ENCODE measurements at regions not wholly inside any gene's neighbourhood (a gene's known extent, or its start where the extent isn't known, plus 50 kb on each side); places are given as distances from the start of the nearest gene placed in this dataset.

- intact Hi-C loops (cut with DNase I; ENCODE audit: low total_unique reads) = no loop called here
- DNase-seq = no peak
- TF ChIP-seq, protein P1, sequence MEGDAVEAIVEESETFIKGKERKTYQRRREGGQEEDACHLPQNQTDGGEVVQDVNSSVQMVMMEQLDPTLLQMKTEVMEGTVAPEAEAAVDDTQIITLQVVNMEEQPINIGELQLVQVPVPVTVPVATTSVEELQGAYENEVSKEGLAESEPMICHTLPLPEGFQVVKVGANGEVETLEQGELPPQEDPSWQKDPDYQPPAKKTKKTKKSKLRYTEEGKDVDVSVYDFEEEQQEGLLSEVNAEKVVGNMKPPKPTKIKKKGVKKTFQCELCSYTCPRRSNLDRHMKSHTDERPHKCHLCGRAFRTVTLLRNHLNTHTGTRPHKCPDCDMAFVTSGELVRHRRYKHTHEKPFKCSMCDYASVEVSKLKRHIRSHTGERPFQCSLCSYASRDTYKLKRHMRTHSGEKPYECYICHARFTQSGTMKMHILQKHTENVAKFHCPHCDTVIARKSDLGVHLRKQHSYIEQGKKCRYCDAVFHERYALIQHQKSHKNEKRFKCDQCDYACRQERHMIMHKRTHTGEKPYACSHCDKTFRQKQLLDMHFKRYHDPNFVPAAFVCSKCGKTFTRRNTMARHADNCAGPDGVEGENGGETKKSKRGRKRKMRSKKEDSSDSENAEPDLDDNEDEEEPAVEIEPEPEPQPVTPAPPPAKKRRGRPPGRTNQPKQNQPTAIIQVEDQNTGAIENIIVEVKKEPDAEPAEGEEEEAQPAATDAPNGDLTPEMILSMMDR (IDR thresholded peaks at IDR 0.05) = no peak
- no peak overlapping the region for H3K27ac ChIP-seq
- H3K9me3 ChIP-seq = no peaks in the 10 kb centered on the region
- no peaks in the 10 kb centered on the region for H3K27me3 ChIP-seq
- H3K36me3 ChIP-seq = no peaks in the 10 kb centered on the region
- H3K4me1 ChIP-seq = no peaks in the 10 kb centered on the region
- no peak overlapping the region for H3K4me3 ChIP-seq
Observed at GRCh38 chr1:42046761-42047507, 106.3 kb upstream of the GUCA2B start.

DNA sequence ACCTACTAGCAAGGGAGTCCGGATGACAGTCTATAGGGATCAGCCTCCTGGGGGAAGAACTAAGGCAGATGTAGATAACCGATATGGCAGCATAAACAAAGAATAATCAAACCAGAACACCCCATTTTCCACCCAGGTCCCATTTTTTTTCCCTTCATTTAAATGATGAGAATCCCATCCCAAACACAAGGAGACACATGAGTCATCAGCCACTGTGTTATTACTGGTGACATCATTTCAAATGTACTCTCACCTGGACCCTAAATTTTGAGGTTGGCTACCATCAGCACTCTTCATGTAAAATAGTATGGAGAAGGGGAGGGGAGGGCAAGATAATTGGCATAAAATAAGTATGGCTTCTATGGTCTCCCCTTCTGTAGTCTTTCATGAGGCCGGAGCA, 108.9 kb upstream of the GUCA2B start:
- Histone ChIP-seq H3K4me3 (no peak overlapping the region), H3K27ac (no peak overlapping the region)

DNA sequence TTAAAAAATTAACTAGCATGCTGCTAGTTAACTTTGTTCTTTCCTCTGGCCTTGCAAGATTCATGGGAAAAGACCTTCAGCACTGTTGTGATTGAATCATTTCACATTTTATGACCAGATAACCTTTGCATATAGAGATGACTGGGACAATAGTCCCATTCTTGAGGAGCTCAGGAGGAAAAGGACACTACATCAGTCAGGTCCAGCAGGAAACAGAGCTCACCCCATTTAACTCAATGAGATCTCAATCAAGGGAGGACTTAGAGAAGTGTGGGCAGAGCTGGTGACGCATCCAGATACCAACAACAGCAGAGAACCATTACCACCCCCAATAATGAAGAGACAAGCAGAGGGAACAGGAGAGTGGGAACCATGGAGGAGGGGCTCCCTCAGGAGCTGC, 109.4 kb upstream of the GUCA2B start:
- TF ChIP-seq, protein P1 (IDR thresholded peaks at IDR 0.05) = no peak
- no peak for DNase-seq
- Histone ChIP-seq H3K4me3 (no peak overlapping the region), H3K4me1 (no peaks in the 10 kb centered on the region), H3K27ac (no peak overlapping the region), H3K27me3 (no peaks in the 10 kb centered on the region), H3K36me3 (no peaks in the 10 kb centered on the region), H3K9me3 (no peaks in the 10 kb centered on the region)
- intact Hi-C loops (cut with DNase I; ENCODE audit: low total_unique reads) = no loop called here

More for the DNA sequence above, 108.9 kb upstream of the GUCA2B start:
- Histone ChIP-seq H3K9me3 (no peaks in the 10 kb centered on the region), H3K36me3 (no peaks in the 10 kb centered on the region), H3K27me3 (no peaks in the 10 kb centered on the region), H3K4me1 (no peaks in the 10 kb centered on the region)
- TF ChIP-seq, protein P1 (IDR thresholded peaks at IDR 0.05) = no peak
- intact Hi-C loops (cut with DNase I; ENCODE audit: low total_unique reads) = no loop called here
- no peak for DNase-seq

DNA sequence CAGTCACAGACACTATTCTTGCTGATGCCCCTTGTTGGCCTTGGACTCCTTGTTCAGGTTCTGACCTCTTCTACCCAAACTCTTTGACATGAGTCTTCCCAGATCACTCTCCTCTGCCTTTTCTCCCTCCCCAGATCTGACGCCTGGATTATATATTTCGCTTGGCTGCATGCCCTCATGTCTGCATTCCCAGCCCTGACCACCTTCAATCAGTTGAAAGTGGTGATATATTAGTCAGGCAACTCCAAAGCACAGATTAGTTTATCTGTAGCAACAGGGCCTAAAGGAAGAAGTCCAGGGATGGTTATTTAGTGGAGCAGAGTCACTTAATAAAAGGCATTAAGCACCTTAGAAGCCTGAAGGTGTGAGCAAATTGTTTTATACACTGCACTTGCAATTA, 110.0 kb upstream of the GUCA2B start:
- no peaks in the 10 kb centered on the region for H3K36me3 ChIP-seq
- no peak overlapping the region for H3K4me3 ChIP-seq
- intact Hi-C loops (cut with DNase I; ENCODE audit: low total_unique reads) = no loop called here

DNA sequence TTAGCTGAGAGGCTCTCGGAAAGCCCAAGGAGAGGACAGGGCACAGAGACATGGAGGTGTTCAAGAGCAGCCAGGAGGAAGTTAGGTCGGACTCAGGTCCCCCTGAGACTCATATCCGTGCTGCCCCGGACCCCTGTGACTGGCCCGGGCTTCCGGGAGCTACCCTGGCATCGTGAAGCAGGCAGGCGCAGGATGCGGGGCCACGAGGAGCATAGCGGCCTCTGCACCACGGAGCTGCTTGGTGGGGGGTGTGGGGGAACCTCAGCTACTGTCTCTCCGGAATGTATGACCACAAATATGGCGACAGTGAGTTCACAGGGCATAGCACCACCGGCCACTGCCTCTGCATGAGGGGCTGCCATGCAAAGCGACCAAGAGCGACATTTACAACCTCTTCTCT, 112.2 kb upstream of the GUCA2B start:
- no peak for DNase-seq
- Histone ChIP-seq H3K27ac (no peak overlapping the region), H3K36me3 (no peaks in the 10 kb centered on the region), H3K27me3 (no peaks in the 10 kb centered on the region), H3K4me3 (no peak overlapping the region), H3K4me1 (peaks cover 0 to 5% (median 0%) of the 10 kb centered on the region in 4 donors), H3K9me3 (no peaks in the 10 kb centered on the region)
- TF ChIP-seq, protein P1 (IDR thresholded peaks at IDR 0.05) = no peak
- intact Hi-C loops (cut with DNase I; ENCODE audit: low total_unique reads) = no loop called here

More for the DNA sequence above, 110.0 kb upstream of the GUCA2B start:
- TF ChIP-seq, protein P1 (IDR thresholded peaks at IDR 0.05) = no peak
- H3K27ac ChIP-seq = no peak overlapping the region
- no peaks in the 10 kb centered on the region for H3K27me3 ChIP-seq
- DNase-seq = no peak
- no peaks in the 10 kb centered on the region for H3K9me3 ChIP-seq
- no peaks in the 10 kb centered on the region for H3K4me1 ChIP-seq
